GOT3 (cell line): ENCODE measurements at regions not wholly inside any gene's neighbourhood (a gene's known extent, or its start where the extent isn't known, plus 50 kb on each side); places are given as distances from the start of the nearest gene placed in this dataset.

ENCODE experiments used
- DNase-seq: peaks from one replicate; lab custom pipeline; 2025; ENCODE audit warnings: mixed read lengths; lab: John Stamatoyannopoulos, UW

DNA sequence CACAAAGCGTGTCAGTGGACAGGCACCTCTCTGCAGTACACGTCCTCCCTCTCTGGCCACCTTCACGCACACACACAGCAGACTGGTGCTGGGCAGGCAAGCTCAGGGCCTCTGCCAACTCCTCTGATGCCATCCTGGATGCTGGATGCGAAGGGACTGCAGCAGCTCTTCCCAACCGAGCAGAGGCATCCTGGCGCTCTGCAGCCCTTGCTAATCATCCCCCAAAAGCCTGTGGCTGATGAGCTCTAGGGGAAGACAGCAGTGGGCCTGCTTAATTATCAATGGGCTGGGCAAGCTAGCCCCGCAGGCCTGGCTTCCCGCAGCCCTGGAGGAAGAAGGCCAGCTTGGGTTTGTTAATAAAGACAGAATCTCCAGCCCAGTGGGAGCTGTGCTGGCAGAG, 71.3 kb upstream of the TEX51 start:
- no peak for DNase-seq

DNA sequence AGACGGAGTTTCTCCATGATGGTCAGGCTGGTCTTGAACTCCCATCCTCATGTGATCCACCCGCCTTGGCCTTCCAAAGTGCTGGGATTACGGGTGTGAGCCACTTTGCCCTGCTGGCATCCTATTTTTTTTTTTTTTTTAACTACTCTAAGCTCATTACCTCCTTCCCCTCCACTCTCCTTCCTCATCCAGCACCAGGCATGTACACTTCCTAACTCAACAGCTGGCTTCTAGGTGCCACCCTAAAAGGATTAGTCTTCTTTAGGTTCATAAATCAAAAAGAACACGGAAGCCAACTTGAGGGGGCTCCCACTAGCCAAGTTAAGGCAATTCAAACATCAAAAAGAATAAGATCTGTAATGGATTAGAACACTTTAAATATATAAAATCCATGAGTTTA, 70.6 kb upstream of the TEX51 start:
- DNase-seq = no peak

DNA sequence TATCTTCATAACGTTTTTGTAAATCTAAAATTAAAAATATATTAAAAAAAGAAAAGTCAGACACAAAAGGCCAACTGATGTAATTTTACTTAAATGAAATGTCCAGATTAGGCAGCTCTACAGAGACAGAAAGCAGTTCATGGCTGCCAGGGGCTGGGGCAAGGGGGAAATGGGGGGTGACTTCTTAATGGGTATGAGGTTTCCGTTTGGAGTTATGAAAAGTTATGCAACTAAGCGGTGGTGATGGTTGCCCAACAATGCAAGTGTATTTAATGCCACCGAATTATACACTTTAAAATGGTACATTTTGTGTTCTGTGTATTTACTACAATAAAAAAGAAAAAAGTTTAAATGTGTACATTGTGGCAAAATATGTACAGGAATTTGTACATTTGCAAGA, 70.2 kb upstream of the TEX51 start:
- DNase-seq = no peak

DNA sequence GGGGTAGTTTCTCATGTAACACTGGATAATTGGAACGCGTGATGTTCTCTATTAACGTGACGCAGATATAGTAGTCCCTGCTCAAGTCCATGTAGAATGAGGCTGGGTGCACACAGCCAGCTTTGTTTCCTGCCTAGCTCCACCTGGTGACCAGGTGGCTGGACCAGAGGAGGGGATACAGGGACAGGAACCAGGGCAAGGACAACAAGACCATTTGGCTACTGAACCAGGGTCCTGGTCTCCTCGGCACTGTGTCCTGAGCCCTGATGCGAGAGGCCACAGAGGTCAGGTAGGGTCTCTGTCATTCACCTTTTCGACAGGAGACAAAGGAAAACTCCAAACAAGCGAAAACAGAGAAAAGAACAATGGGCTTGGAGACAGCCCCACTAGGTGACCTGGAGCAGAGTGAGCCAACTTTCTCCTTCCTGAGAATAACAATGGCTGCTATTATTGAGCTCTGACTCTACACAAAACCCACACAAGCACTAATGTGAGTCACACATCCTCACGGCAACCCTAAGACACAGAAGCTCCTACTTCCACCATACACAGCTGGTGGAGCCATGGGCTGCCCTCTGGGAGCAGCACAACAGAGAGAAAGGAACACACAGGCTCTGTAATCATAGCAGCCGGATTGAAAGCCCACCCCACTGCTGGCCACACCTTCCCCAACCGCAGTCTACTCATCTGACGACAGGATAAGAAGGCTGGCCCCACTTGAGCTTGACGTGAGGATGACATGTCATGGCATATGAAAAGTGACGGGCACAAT, 67.3 kb upstream of the TEX51 start:
- DNase-seq = no peak

DNA sequence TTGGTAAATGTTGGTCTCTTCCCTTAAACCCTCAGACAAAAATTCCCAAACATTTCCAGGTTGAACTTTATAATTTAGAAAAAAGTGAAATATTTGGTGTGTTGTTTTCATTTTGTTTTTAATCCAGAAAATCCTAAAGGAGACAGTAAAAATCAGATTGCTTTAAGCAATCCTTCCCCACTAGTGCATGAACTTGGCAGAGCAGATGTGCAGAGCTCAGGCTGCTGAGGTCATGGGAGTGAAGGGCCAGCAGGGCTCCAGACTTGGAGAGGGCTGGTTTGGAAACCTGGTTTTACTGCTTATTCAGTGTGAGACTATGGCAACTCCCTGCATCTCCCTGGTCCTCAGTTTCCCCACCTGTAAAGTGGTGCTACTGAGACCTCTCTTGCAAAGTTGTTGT, 66.7 kb upstream of the TEX51 start:
- no peak for DNase-seq

GRCh38 chr2:126832757-126833156, 65.9 kb upstream of the TEX51 start:
- no peak for DNase-seq

- no peak for DNase-seq
Measured at GRCh38 chr2:126834006-126834659, 64.6 kb upstream of the TEX51 start.

DNA sequence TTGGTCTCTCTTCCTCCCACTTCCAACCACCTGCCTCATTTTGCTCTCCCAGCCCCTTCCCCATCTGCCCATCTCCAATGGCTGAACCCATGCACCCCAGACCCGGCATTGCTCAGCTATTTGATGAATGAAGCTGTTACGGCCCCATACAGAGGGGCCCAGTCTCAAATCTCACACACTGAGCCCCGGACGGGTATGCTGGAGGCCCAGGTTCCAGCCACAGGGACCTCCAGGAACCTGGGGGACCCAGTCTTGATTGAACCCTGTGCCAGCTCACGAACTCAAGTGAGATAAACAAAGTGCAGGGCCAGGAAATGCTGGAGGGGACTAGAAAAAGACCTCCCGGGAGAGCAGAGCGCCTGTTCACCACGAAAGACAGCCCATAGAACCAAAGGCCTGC, 63.4 kb upstream of the TEX51 start:
- DNase-seq = no peak

- no peak for DNase-seq
Measured at GRCh38 chr2:126835831-126836230, 62.9 kb upstream of the TEX51 start.

- DNase-seq = no peak
Measured at GRCh38 chr2:126836761-126837679, 61.7 kb upstream of the TEX51 start.

DNA sequence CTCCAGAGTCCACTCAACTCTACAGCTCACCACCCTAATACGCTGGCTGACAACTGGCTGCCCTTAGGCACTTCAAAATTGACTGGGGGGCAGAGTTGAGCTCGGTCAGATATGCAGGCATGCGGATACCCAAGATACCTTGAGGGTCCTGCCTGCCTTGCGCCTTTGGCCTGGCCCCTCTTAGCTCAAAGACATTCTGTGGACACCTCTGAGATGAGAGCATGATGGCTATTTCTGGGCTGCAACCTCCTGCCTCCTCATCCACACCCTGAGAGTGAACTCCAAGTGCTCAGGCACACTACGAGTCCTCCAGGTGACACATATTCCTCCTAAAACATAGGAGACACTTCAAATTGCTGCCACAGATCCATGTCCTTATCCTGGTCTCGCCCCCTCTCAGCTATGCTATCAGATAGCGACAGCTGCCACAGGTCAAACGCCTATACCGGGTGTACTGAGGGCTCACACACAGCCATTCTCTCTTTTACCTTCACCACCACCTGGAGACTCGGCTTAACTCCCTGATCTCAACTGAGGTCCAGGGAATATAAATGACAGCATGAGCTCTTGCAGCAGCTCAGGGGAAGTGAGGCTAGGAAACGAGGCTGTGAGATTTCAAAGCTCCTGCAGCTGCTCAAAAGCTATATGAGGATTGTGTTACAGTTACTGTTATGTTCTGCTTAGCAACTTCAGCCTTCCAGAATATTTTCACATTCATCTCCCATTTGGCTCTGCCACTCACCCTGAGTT, 60.5 kb upstream of the TEX51 start:
- DNase-seq = no peak

GRCh38 chr2:126838716-126838985, 60.0 kb upstream of the TEX51 start:
- no peak for DNase-seq

GRCh38 chr2:126839796-126840195, 58.9 kb upstream of the TEX51 start:
- no peak for DNase-seq

DNA sequence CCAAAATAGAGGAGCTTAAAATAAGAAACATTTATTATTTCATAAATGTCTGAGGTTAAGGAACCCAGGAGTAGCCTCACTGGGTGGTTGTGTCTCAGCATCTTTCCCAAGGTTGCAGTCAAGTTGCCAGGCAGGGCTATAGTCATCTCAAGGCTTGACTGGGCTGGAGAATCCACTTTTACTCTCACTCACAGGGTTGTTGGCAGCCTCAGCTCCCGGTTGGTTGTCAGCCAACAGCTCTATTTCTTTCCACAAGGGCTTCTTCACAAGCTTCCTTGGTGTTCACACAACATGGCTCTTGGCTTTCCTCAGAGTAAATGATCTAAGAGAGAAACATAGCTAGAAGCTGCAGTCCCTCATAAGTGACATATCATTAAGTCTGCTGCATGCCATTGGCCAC, 55.6 kb upstream of the TEX51 start:
- no peak for DNase-seq

GRCh38 chr2:126846241-126846640, 52.4 kb upstream of the TEX51 start:
- no peak for DNase-seq
